Astrocyte of the hippocampus (primary cell): ENCODE measurements at regions not wholly inside any gene's neighbourhood (a gene's known extent, or its start where the extent isn't known, plus 50 kb on each side); places are given as distances from the start of the nearest gene placed in this dataset.
A peak's percentile ranks its signal among the peaks of the same experiment; 100 is the strongest.

Source experiments
- DNase-seq: peaks from one replicate; pipeline ENCODE4 v3.0.0; 2011; ENCODE audit warnings: low read depth, low spot score

DNA sequence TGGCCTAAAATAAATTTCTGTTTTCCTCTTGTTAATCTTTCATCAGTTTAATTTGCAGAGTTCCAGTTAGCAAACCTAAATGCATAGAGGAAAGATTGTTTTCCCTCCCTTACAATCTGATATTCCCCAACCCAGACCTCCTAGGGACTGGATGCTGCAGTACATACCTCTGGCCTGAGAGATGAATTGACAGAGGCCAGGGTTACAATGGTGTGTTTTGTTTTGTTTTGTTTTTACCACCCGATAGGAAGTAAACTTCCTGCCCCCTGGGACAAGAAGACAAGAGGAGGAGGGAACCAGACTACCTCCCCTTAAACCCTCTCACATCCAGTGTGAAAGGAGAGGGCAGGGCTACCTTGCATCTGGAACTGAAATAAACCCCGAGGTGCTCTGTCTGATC, 319.0 kb downstream of the LRFN2 start:
- DNase-seq, result no peak

DNA sequence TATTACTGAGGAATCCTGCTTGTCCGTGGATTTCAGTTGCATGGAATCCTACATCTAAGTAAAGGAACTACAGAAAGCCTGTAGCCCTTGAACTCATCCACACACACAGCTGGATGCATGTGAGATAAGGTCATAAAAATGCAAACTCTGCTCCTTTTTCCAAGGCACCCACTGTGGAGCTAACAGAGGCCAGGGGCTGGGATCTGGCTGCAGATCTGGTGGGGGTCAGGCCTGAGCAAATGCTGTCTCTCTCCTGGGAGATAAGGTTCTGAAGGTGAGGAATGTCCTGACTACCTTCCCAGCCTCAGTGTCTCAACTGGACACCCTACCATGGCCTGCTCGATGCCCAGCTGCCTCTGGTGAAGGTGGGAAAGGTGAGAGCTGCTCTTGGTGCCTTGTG, 321.5 kb downstream of the LRFN2 start:
- no peak for DNase-seq

DNA sequence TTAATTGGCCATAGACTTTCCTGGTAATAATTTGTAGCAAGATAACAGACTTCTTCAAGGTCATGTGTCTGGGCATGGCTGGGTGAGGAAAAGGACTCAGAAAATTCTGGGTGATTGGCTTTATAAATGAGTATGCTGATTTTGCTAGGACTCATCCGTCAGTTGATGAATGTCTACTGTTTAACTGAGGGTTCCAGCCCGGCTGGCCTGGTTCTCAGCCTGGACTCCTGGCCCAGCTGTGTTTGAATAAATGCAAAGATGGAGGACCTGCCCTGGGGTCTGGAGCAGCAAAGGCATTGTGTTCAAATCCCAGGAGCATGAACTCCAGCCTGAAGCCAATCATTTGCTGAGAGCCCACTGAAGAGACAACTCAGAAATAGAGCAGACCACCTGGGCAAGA, 323.2 kb downstream of the LRFN2 start:
- DNase-seq, result no peak

DNA sequence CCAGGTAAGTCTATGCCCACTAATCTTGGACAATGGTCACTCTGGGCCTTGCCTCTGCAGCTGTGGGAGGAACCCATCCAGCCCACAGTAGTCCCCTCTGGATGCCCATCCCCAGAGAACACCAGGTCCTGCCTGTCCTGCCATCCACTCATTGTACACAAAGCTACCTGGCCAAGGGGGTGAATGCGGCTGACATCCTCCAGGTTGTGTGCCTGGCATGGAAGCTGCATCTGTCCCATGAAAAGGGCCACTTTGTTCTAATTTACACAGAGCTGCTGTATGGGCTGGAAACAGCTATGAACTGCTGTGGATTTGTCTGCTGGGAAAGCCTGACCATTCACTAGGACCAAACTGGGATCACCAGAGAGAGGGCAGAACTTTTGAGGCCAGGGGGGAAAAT, 324.8 kb downstream of the LRFN2 start:
- DNase-seq, result no peak

DNA sequence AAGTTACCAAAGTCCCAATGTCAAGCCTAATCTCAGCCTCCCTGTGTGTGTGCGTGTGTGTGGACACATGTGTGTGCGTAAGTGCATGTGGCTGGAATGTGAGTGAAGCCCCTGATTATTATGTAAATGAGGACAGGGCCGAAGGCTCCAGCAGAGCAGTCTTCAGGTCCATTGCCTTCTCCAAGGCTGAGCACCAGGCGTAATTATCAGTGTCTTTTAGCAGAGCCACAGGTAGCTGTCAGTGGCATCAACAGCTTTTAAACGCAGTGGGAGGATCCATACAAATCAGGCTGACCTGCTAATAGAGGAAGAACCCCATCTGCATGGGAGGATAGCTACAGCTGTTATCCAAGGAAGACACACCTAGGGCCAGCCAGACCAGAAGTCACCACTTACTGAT, 324.3 kb upstream of the MOCS1 start:
- no peak for DNase-seq

DNA sequence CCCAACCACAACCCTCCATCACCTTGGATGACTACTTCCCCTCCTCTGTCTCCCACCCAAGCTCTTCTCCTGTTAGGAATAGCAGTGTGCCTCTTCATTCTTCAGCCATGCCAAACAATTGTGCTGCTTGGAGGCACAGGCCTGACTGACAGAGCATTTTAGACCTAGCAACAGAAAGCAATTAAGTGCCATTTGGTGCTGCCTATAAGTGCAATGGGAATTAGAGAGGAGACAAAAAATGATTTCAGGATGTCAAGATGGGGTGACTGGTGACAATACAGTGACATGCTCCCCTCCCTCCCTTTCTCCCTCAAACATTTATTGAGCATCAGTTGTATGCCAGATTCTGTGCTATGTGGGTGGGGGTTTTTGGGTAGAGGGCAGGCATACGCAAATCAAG, 322.6 kb upstream of the MOCS1 start:
- no peak for DNase-seq

DNA sequence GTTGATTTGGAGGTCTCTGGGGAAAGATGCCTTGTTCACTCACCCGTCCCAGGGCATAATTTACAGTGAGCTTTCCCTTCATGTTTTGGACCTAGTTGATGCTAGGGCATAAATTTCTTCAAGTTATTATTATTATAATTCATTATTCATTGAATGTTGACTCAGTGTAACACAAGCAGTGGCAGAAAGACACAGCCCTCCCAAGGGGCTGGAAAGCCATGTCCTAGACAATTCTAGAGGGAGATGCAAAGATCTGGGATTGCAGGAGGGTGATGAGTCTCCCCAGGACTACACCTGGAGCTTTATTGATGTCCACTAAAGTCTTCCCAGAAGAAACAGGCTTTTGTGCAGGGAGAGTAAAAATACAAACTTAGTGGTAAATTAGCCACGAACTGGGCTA, 322.0 kb upstream of the MOCS1 start:
- no peak for DNase-seq

DNA sequence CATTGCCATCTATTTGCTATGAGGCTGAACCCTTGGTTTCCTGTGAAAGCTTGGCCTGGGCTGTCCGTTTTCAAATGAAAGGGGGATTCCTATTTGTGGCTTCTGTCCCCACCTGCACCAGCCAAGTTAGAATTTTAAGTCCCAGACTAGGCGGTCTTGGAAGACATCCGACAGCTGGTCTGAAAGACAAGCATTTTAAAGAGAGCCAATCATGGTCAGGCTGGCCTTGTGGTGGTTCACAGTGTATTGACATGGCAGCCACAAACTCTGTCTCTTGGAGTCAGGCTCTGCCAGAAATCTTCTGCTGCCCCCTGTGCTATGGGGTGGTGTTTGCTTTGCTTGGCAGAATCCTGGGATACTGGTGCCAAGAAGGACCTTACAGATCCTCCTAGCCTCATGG, 319.2 kb upstream of the MOCS1 start:
- no peak for DNase-seq

DNA sequence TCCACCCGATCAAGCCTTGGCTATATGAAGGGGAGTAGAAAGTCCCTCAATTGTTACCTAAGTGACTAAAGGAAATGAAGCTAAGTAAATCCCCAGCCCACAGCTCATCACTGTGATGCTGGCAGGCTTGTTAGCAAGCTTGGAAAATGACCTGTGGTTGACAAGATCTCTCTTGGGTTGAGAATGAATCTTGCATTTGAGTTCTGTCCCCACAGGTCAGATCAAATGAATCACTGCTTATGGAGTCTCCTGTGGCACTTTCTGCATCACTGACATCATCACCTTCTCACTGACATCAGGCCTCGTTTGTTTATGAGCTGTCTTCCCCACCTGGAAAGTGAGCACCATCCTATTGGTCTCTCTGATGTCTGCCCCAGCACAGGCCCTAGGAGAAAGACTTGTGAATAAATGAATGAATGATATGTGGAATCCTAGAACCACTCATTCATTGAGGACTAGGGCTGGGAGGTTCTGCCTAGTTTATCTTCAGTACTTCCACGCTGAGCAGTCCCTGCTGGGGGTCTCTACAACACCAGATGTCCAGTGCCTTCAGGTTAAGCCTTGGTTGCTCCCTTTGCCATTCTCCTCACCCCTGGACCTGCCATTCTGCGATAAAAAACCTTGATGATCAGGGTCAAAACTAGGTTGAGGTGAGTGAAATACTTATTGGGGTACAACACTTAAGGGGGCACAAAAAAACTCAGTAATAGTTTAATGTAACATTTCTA, 318.4 kb upstream of the MOCS1 start:
- DNase-seq, result no peak

DNA sequence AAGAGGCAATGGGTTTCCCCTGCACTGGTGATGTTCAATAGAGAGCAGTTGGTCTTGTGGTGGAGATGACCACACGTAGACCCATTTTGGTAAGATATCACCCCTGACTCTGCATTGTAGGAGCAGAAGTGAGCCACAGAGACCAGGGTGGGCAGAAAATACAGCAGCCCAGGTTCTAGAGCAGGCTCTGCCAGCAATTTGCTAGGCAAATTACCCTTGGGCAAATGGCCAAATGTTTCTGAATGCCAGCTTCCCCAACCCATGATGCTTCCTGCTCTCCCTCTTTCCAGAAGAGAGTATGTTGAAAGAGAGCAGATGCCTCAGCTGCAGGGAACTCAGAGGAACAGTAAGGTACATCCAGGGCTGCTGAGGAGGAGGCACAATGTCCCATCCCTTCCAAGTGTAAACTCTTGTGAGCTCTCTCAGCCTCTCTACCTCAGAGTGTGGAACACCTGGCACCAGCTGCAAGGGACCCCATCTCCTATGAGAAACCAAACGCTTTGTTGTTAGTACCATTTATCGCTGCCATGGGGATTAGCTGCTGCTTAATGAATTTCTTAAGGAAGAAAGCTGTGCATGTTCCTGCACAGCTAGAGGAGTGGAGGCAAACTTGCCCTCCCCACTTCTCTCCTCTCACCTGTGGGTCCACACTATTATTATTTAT, 317.5 kb upstream of the MOCS1 start:
- peak; percentile 18 for DNase-seq

DNA sequence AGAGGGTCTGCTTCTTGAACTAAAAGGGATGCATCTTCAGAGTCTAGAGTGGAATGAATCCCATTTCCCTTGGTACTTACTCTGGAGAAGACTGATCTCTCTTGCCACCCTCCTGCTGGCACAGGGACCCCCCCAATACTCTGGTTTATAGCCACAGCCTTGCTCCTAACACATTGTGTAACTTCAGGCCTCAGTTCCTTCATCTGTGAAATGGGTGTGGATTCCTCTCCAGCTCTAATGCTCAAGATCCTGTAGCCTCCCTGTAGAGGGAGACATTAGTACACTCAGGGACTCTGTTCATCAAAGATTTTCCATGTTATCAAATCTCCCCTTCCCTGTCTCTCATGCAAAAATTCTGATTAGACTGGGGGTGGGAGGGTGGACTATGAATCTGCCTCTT, 315.7 kb upstream of the MOCS1 start:
- DNase-seq, result no peak

DNA sequence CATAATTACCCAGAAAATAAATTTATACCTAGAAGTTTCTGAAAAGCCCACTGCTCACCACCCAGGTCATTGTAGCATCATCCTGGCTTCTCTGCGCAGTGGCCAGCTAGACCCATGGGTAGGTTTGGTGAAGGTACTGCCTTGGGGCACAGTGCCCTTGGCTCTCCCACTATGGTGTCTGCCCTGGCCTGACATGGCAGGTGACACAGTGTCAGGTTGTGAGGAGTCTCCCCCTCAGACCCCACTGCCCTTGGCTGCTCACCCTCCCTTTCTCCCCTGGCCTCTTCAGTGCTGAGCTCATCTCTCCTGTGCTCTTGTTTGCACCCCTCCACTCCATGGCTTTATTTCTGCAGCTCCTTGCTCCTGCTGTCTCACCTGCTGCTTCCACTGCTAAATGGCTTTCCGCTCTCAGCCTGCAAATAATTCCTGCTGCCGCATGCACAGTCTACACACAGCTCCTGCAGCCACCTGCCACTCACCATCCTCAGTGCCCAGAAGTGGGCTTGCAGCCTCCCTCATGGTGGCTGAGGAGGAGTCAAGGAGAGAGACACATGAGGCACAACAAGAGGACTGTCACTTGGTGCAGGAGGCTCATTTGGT, 313.4 kb upstream of the MOCS1 start:
- no peak for DNase-seq

DNA sequence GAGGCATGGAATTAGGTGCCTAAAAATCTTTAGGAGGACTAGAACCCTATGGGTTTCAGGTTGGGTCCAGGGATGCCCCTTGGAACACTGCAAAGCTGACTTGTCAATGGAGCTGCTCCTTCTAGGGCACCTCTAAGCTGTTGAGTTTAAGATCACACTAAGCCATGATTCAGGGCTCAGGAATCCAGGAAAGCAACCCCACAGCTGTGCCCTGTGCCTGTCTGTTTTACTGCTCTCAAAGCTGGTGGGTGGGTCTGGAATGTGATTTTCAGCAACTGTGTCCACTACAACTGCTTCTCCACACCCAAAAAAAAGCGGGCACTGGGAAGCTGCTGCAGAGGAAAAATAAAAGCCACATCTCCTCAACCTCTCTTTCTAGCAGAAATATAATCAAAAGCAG, 310.4 kb upstream of the MOCS1 start:
- peak; percentile 30 for DNase-seq

DNA sequence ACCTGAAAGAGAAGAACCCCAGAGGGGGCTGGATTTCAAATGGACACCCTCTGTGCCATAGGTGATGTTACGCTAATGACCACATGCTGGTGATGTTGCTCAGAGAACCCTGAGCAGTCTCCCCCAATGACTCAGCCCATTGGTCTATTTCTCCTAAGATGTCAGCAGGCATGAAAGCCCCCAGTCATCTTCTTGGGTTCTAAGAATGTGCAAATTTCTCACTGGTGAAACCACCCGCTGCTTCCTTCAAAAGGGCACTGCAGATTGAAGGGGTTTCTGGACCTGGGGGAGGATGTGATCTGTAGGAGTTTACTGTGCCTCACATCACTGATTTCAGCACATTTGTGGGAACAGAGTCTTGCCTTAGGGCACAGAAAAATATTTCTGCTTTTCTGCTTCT, 298.4 kb upstream of the MOCS1 start:
- no peak for DNase-seq

DNA sequence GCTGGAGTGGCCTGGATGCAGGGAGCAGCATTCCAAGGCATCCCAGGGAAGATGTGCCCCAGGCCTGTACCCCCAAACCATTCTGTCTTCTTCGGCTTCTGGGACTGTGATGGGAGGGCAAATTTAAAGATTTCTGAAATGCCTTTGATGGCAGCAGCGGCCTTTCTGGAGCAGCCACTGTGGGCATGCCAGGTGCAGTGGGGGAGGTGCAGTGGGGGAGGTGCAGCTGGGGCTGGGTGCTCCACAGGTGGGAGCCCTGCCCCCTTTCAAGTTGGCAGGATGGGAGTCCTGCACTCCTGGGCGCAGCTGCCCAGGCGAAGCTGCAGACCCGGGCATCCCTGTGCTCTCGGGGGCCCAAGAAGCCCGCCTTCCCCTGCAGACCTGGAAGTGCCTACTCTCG, 293.5 kb upstream of the MOCS1 start:
- DNase-seq, result no peak

DNA sequence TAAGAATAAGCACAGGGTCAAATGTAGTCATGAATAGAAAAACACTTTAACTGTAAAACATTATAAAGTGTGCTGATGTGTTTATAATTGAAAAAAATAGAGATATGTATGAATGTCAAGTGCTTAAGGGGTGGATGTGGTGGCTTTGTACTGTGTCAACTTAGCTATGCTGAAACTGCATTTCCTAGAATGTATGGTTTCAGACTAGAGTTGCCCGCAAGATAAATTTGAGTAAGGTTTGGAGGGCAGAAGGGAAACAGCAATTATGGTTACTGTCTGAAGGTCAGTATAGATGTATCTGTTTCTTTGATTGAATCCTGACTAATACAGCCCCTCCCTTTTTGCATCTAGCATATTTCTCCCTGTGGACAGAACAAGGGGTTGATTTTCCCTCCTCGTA, 288.1 kb upstream of the MOCS1 start:
- no peak for DNase-seq

DNA sequence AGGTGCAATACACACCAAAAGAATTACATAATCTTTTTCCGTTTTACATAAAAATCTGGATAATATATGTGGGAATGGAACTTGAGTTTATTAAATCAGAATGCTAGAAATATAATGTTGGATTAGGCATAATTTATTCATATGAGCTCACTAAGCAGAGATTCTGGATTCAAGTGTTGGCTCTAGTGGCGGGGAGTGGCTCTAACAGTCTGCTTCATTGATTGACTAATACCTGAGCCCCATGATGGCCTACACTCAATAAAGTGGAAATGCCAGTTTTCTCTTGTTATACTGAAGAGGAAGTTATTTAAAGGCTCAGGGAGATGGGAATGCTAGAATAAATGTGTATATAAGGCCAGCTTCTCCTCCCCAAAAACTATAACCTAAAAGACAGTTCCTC, 285.5 kb upstream of the MOCS1 start:
- DNase-seq, result no peak

DNA sequence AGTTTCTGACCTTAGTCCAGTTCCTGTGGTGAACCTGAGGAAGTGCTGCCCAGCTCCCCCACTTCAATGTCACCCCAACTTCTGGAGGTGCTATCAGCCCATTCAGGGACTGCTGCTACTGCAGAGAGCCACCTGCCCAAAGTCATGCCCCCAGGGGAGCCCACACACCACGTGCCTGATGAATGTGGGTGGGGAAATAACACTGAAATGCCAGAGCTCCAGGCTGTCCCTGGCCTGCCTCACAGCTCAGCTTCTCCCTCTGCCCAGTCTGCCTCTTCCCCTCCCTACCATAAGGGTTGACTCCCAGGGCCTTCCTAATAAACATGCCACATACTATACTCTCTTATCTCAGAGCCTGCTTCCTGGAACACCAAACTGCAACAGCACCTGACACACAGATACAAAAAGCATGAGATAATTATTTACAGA, 276.4 kb upstream of the MOCS1 start:
- DNase-seq, result no peak

DNA sequence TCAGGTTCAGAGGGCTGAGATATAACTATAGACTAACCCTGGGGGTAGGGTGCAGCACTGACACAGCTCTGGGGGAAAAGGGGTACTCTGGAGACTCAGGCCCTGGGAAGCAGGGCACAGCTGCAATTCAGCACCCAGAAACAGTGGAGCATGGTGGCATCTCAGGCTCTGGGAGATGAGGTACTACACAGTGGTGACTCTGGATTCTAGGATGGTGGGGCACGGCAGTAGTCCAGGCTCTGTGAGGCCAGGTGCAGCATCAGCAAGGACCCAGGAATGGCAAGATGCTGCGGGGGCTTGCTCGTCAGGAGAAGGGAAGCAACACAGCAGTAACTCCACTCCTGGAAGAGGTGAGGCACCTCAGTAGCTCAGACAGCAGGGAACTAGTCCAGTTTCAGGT, 271.5 kb upstream of the MOCS1 start:
- no peak for DNase-seq

DNA sequence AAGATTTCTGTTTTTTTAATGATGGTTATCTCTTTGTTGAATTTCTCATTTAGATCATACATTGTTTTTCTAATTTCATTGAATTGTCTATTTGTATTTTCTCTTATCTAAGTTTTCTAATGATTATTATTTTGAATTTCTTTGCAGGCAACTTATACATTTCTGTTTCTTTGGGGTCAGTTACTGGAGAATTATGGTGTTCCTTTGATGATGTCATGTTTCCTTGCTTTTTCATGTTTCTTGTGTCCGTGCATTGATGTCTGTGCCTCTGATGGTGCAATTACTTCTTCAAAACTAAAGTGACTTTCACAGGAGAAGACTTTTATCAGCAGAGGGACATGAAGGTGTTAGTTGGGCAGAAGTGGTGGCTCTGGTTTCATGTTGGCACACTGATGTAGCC, 270.7 kb upstream of the MOCS1 start:
- no peak for DNase-seq

DNA sequence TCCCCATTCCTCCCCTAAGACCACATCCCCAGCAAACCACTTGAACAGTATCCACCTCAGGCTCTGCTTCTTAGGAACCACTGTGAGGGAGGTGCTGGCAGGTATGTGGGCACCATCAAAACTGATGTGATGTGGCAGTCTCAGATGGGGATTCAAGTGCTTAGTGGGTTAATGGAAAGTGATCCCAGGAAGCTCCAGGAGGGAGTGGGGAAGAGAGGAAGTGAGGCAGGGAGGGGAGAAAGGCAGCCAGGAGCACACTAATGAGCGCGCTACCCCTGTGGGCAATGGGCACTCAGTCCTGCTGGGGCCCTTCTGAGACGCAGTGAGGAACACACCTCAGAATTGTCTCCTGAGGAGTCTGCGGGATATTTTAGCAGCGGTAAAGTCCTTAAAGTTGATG, 263.1 kb upstream of the MOCS1 start:
- no peak for DNase-seq

DNA sequence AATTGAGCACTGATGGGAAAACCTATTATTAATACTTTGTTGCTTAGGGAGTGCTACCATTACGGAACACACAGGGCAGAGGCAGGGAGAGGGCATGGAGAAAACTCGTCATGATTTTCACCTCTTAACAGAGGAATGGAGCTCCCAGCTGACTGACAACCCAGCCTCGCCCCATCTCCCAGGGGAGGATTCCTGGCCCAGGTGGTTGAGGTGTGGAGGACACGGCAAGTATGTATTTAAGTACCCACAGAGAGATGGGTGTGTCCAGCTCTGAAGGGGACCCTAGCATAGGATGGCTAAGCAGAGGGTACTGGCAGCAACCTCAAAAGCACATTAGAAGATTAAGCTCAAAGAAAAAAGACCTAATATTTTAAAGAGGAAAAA, 261.9 kb upstream of the MOCS1 start:
- DNase-seq, result no peak

DNA sequence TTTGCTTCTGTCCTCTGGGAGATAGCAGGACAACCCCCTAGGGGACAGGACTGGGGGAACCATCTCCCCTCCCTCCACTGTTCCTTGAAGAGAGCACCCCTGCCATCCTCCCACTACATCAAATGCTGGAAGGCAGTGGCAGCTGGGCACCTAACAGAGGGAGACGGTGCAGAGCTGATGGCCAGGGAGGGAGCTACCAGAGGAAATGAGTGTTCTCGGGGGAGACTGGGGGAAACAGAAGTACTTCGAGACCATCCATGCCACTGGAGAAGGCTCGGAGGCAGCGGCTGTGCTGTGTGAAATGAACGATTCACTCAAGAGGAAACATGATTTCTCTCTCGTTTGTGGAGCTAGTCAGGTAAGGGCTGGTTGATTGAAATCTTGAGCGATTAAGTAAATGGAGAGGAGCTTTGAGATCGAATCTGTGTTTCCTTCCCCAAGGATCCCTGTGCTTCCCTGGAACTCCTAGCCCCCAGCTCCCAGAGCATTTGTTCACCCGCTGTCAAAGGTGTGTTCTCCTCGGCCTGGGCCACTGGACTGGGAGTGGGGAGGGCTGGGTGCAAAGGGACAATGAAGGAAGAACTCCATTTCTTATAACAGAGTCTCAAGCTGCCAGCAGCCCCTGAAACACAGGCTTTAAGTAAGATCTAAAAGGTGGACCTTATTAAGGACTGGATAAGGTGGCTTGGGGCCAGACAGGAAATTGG, 261.3 kb upstream of the MOCS1 start:
- DNase-seq, result no peak
